Right lobe of liver (tissue), 6 donors: ENCODE measurements at regions not wholly inside any gene's neighbourhood (a gene's known extent, or its start where the extent isn't known, plus 50 kb on each side); places are given as distances from the start of the nearest gene placed in this dataset.

Experiments
- ATAC-seq, 4 donors: fragments of 200-7000 bp; cut with Tn5 transposase; one replicate each; pipeline ENCODE4 v1.9.1; 2020; ENCODE audit warnings: mild to moderate bottlenecking in 4 of 4, moderate library complexity in 4 of 4
- DNase-seq, 3 donors: peaks; one replicate each; pipeline ENCODE4 v3.0.0-alpha.2; 2020
- H3K27ac ChIP-seq, 3 donors: fragments of 200-600 bp; one replicate each; pipeline ENCODE4 v1.8.0; 2022
- H3K27me3 ChIP-seq, 2 donors: fragments of 200-600 bp; one replicate each; pipeline ENCODE4 v1.8.0; 2022
- H3K36me3 ChIP-seq, 4 donors: fragments of 200-600 bp; sonication (generic) in 1 of 4; one replicate each; pipeline versions ENCODE4 v1.5.1 to v1.8.0; 2017 to 2022; ENCODE audit warnings: control low read depth in 1 of 4
- H3K4me1 ChIP-seq, 4 donors: fragments of 200-600 bp; sonication (generic) in 1 of 4; one replicate each; pipeline versions ENCODE4 v1.5.1 to v1.8.0; 2017 to 2022; ENCODE audit warnings: control low read depth in 1 of 4
- H3K4me3 ChIP-seq, 3 donors: fragments of 200-600 bp; one replicate each; pipeline ENCODE4 v1.8.0; 2022
- H3K9me3 ChIP-seq, 4 donors: fragments of 200-600 bp; sonication (generic) in 1 of 4; one replicate each; pipeline versions ENCODE4 v1.5.1 to v1.8.0; 2017 to 2022; ENCODE audit warnings: control low read depth in 1 of 4
- POLR2A ChIP-seq: fragments of 450-650 bp; IDR thresholded peaks from one replicate; pipeline ENCODE4 v1.6.1; 2017; ENCODE audit warnings: antibody characterized with exemption, mild to moderate bottlenecking
- WGBS: methylation state at CpG from one replicate; pipeline ENCODE4 v1.1.6; 2018; ENCODE audit warnings: low coverage, low lambda C conversion rate; ENCODE audit not compliant: insufficient coverage; ENCODE audit errors: missing lambda C conversion rate; 5-methylcytosine and 5-hydroxymethylcytosine counted together
- intact Hi-C, 2 donors: fragments of 100-400 bp; cut with DNase I; formaldehyde crosslinking; loops; one replicate each; pipeline versions ENCODE4 v1.11.2 to v1.14.1; 2022
- TF ChIP-seq, protein P1 (sequence below), 4 donors: fragments of 200-600 bp in 3 of 4; fragments of 450-650 bp in 1 of 4; IDR thresholded peaks; one replicate each; pipeline versions ENCODE4 v1.5.1 to v1.8.0; 2016 to 2022; ENCODE audit warnings: antibody characterized with exemption in 4 of 4, mild to moderate bottlenecking in 2 of 4
- donor health status: DM: no; HTN: yes; CAD: no.
- donor health status: DM: no; HTN: no; CAD: no.
- donor health status: DM: no; HTN: no; CAD: no.
- donor health status: DM: no; HTN: yes; CAD: no.
- donor health status: DM: no; HTN: yes; CAD: no.

GRCh38 chr6:26156850-26157250 lies 69.6 kb downstream of the HFE start:
- no peaks in the 10 kb centered on the region for H3K27me3 ChIP-seq
- DNase-seq = peak; percentile 65 to 71 (median 67)
- H3K9me3 ChIP-seq = no peaks in the 10 kb centered on the region
- H3K4me3 ChIP-seq = peak overlapping the region; percentile 78 to 84 (median 80)
- peak; percentile 34 to 54 (median 38) for ATAC-seq
- intact Hi-C loops = no loop called here
- H3K27ac ChIP-seq = peak overlapping the region; percentile 36 to 93 (median 89)
- H3K36me3 ChIP-seq = no peaks in the 10 kb centered on the region
- TF ChIP-seq POLR2A = no peak
- TF ChIP-seq, protein P1, sequence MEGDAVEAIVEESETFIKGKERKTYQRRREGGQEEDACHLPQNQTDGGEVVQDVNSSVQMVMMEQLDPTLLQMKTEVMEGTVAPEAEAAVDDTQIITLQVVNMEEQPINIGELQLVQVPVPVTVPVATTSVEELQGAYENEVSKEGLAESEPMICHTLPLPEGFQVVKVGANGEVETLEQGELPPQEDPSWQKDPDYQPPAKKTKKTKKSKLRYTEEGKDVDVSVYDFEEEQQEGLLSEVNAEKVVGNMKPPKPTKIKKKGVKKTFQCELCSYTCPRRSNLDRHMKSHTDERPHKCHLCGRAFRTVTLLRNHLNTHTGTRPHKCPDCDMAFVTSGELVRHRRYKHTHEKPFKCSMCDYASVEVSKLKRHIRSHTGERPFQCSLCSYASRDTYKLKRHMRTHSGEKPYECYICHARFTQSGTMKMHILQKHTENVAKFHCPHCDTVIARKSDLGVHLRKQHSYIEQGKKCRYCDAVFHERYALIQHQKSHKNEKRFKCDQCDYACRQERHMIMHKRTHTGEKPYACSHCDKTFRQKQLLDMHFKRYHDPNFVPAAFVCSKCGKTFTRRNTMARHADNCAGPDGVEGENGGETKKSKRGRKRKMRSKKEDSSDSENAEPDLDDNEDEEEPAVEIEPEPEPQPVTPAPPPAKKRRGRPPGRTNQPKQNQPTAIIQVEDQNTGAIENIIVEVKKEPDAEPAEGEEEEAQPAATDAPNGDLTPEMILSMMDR (IDR thresholded peaks at IDR 0.05) = no peak
- peaks cover 0 to 33% (median 0%) of the 10 kb centered on the region in 4 donors for H3K4me1 ChIP-seq
- 0% methylated on average over 18 of the region's 18 CpGs for WGBS

DNA sequence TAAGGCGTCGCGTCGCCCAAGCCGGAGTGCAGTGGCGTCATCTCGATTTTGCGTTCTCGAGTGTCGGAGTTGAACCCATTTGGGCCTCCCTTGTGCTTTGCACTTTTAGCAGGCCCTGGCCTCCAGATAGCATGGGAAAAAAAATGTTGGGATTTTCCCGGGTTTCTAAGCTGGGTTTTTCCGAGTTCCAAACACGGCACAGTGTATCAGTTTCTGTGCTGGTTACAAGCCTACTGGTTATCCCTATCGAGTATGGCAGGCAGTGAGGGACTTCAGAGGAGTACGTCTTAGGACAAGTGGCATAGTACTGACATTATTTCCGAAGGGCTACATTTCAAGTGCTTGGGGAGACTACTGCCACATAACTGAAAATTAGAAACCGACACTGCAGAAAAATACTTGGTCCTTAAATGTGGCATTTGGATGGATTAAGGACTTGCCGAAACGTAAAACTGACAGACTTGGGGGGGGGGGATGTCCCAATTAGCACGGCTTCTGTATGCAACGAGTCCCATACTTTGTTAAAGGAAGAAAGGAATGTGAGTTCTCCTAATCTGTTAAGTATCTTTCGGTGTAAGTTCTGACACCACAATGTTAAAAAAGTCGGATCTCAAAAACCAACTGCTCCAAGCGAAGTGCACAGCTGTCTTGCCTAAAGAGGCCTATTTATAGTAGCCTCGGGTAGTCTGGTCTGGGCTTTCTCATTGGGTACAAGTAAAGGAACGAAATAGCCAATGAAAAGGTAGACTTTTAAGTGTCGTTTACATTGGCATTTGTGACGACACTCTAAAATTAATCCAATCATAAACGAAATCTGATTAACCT lies 70.2 kb downstream of the HFE start:
- Histone ChIP-seq H3K27me3 (no peaks in the 10 kb centered on the region), H3K36me3 (no peaks in the 10 kb centered on the region), H3K4me3 (peak overlapping the region; percentile 78 to 84 (median 80)), H3K27ac (peak overlapping the region; percentile 77 to 93 (median 89)), H3K4me1 (peaks cover 0 to 34% (median 0%) of the 10 kb centered on the region in 4 donors), H3K9me3 (no peaks in the 10 kb centered on the region)
- intact Hi-C loops = no loop called here
- WGBS = 1% methylated on average over 29 of the region's 29 CpGs
- ATAC-seq (peak; percentile 77 to 90 (median 82)), DNase-seq (no peak)
- TF ChIP-seq POLR2A = no peak
- TF ChIP-seq, protein P1 (IDR thresholded peaks at IDR 0.05) = no peak

- H3K27ac ChIP-seq = peak overlapping the region; percentile 77 to 93 (median 81)
- WGBS = 0% methylated on average over 6 of the region's 30 CpGs
- TF ChIP-seq POLR2A = peak; percentile 100
- TF ChIP-seq, protein P1 (IDR thresholded peaks at IDR 0.05) = no peak
- H3K9me3 ChIP-seq = no peaks in the 10 kb centered on the region
- ATAC-seq (peak; percentile 1 to 82 (median 72)), DNase-seq (peak; percentile 72 to 84 (median 75))
- H3K4me3 ChIP-seq = peak overlapping the region; percentile 48 to 84 (median 66)
- intact Hi-C loops = no loop called here
- H3K27me3 ChIP-seq = no peaks in the 10 kb centered on the region
- H3K36me3 ChIP-seq = peaks cover 0 to 2% (median 0%) of the 10 kb centered on the region in 4 donors
- peaks cover 0 to 34% (median 0%) of the 10 kb centered on the region in 4 donors for H3K4me1 ChIP-seq
Observed at GRCh38 chr6:26158076-26158580, 70.9 kb downstream of the HFE start.

- WGBS = 0% methylated on average over 21 of the region's 21 CpGs
- DNase-seq (peak; percentile 53 to 74 (median 59)), ATAC-seq (peak; percentile 9 to 24 (median 12))
- TF ChIP-seq, protein P1 (IDR thresholded peaks at IDR 0.05) = no peak
- no peak for TF ChIP-seq POLR2A
- Histone ChIP-seq H3K9me3 (no peaks in the 10 kb centered on the region), H3K36me3 (peaks cover 0 to 9% (median 0%) of the 10 kb centered on the region in 4 donors), H3K4me1 (peaks cover 0 to 34% (median 0%) of the 10 kb centered on the region in 4 donors), H3K27me3 (no peaks in the 10 kb centered on the region), H3K27ac (peak overlapping the region; percentile 77 to 93 (median 81)), H3K4me3 (peak overlapping the region; percentile 48 to 84 (median 66))
- intact Hi-C loops = no loop called here
Observed at GRCh38 chr6:26158581-26159356, 71.5 kb downstream of the HFE start.
